GM12891 (cell line): ENCODE measurements at regions not wholly inside any gene's neighbourhood (a gene's known extent, or its start where the extent isn't known, plus 50 kb on each side); places are given as distances from the start of the nearest gene placed in this dataset.

Experiments
- DNase-seq: peaks from one replicate; pipeline ENCODE4 v3.0.0; 2011; ENCODE audit warnings: low spot score; ENCODE audit not compliant: insufficient read length
- FAIRE-seq: peaks from 2 replicates; lab custom pipeline; 2011; peaks lifted over from hg19 to GRCh38; lab: Jason Lieb, UNC
- PAX5 ChIP-seq: IDR thresholded peaks from 2 replicates; pipeline ENCODE4 v1.6.1; 2011; ENCODE audit warnings: low read length, moderate library complexity, mild to moderate bottlenecking; ENCODE audit not compliant: insufficient read depth, severe bottlenecking
- POLR2A ChIP-seq: IDR thresholded peaks from 2 replicates; pipeline ENCODE4 v1.6.1; 2011; ENCODE audit warnings: low read depth, low read length, control low read depth
- POLR2AphosphoS5 ChIP-seq: IDR thresholded peaks from 2 replicates; pipeline ENCODE4 v1.6.1; 2011; ENCODE audit warnings: low read depth, low read length, control low read depth
- POU2F2 ChIP-seq: IDR thresholded peaks from 2 replicates; pipeline ENCODE4 v1.6.1; 2011; ENCODE audit warnings: low read depth, mild to moderate bottlenecking, control low read depth, low read length, moderate library complexity
- SPI1 ChIP-seq: IDR thresholded peaks from 2 replicates; pipeline ENCODE4 v1.6.1; 2011; ENCODE audit warnings: low read depth, low read length, control low read depth
- TAF1 ChIP-seq: IDR thresholded peaks from 2 replicates; pipeline ENCODE4 v1.6.1; 2011; ENCODE audit warnings: low read depth, low read length, control low read depth

- TF ChIP-seq POLR2A = no peak
- TF ChIP-seq SPI1 = no peak
- TF ChIP-seq POLR2AphosphoS5 = no peak
- no peak for TF ChIP-seq POU2F2
- no peak for TF ChIP-seq PAX5
- no peak for TF ChIP-seq TAF1
- no peak for DNase-seq
- FAIRE-seq = no peak
These were observed 761.8 kb upstream of the ZNF608 start for GRCh38 chr5:125508225-125508624.

- DNase-seq (no peak), FAIRE-seq (no peak)
- no peak for TF ChIP-seq POLR2AphosphoS5
- TF ChIP-seq PAX5 = no peak
- no peak for TF ChIP-seq POU2F2
- TF ChIP-seq SPI1 = no peak
- no peak for TF ChIP-seq TAF1
- no peak for TF ChIP-seq POLR2A
These were observed 764.2 kb upstream of the ZNF608 start for GRCh38 chr5:125510651-125511050.

GRCh38 chr5:125517973-125518550, 771.6 kb upstream of the ZNF608 start:
- DNase-seq (no peak), FAIRE-seq (no peak)
- TF ChIP-seq TAF1 (no peak), PAX5 (no peak), POLR2A (no peak), POU2F2 (no peak), SPI1 (no peak), POLR2AphosphoS5 (no peak)

- DNase-seq (no peak), FAIRE-seq (no peak)
- TF ChIP-seq TAF1 (no peak), SPI1 (no peak)
These were observed 774.9 kb upstream of the ZNF608 start for GRCh38 chr5:125521289-125521688.

- no peak for FAIRE-seq
- TF ChIP-seq TAF1 = no peak
- TF ChIP-seq PAX5 = no peak
- TF ChIP-seq POU2F2 = no peak
- no peak for TF ChIP-seq SPI1
- no peak for TF ChIP-seq POLR2A
- TF ChIP-seq POLR2AphosphoS5 = no peak
- DNase-seq = no peak
These were observed 778.9 kb upstream of the ZNF608 start for GRCh38 chr5:125525356-125525755.

- FAIRE-seq (no peak), DNase-seq (no peak)
- TF ChIP-seq PAX5 (no peak), POU2F2 (no peak), POLR2AphosphoS5 (no peak), TAF1 (no peak), SPI1 (no peak), POLR2A (no peak)
These were observed 780.5 kb upstream of the ZNF608 start for GRCh38 chr5:125526966-125527365.

- no peak for DNase-seq
- TF ChIP-seq TAF1 (no peak), SPI1 (no peak)
- FAIRE-seq = no peak
These were observed 782.4 kb upstream of the ZNF608 start for GRCh38 chr5:125528881-125529280.

GRCh38 chr5:125530833-125531615, 784.6 kb upstream of the ZNF608 start:
- no peak for TF ChIP-seq POLR2A
- TF ChIP-seq SPI1 = no peak
- TF ChIP-seq TAF1 = no peak
- TF ChIP-seq PAX5 = no peak
- no peak for TF ChIP-seq POLR2AphosphoS5
- TF ChIP-seq POU2F2 = no peak
- no peak for DNase-seq
- FAIRE-seq = no peak

- no peak for FAIRE-seq
- DNase-seq = no peak
- TF ChIP-seq POU2F2 (no peak), SPI1 (no peak), POLR2AphosphoS5 (no peak), TAF1 (no peak), PAX5 (no peak), POLR2A (no peak)
These were observed 789.7 kb upstream of the ZNF608 start for GRCh38 chr5:125536095-125536494.

GRCh38 chr5:125536582-125536981, 790.1 kb upstream of the ZNF608 start:
- DNase-seq (no peak), FAIRE-seq (no peak)
- TF ChIP-seq SPI1 (no peak), POU2F2 (no peak), POLR2A (no peak), TAF1 (no peak), PAX5 (no peak), POLR2AphosphoS5 (no peak)

- TF ChIP-seq SPI1 = no peak
- TF ChIP-seq POLR2A = no peak
- TF ChIP-seq TAF1 = no peak
- no peak for TF ChIP-seq POLR2AphosphoS5
- no peak for TF ChIP-seq PAX5
- no peak for TF ChIP-seq POU2F2
- DNase-seq (no peak), FAIRE-seq (no peak)
These were observed 791.2 kb upstream of the ZNF608 start for GRCh38 chr5:125537661-125538060.
